Stimulated activated CD4-positive, alpha-beta T cell treated with anti-CD3 and anti-CD28 coated beads, Interleukin-15, amount 100 ng/mL, for 48 hours (primary cell): ENCODE measurements at regions not wholly inside any gene's neighbourhood (a gene's known extent, or its start where the extent isn't known, plus 50 kb on each side); places are given as distances from the start of the nearest gene placed in this dataset.
"Not testable (repeated sequence)": the region's sequence is repeated elsewhere in the genome, so short reads cannot be mapped to it uniquely, and the experiment has no call there.

Source experiments
- DNase-seq, 2 donors: peaks; one replicate each; pipeline ENCODE4 v3.0.0-alpha.2; 2020; ENCODE audit warnings: low read depth in 2 of 2

- DNase-seq, result no peak
Observed at GRCh38 chr20:12201289-12201991, 283.7 kb downstream of the BTBD3 start.

- DNase-seq, result no peak
Observed at GRCh38 chr20:12203399-12203798, 285.7 kb downstream of the BTBD3 start.

- no peak for DNase-seq
Observed at GRCh38 chr20:12203981-12204380, 286.3 kb downstream of the BTBD3 start.

GRCh38 chr20:12207875-12208274, 290.2 kb downstream of the BTBD3 start:
- no peak for DNase-seq

- DNase-seq, result no peak
Observed at GRCh38 chr20:12210591-12210990, 292.9 kb downstream of the BTBD3 start.

- no peak for DNase-seq
Observed at GRCh38 chr20:12211361-12211760, 293.7 kb downstream of the BTBD3 start.

GRCh38 chr20:12217382-12217781, 299.7 kb downstream of the BTBD3 start:
- DNase-seq, result no peak

- DNase-seq, result no peak
Observed at GRCh38 chr20:12219798-12220197, 302.1 kb downstream of the BTBD3 start.

GRCh38 chr20:12223057-12223456, 305.4 kb downstream of the BTBD3 start:
- no peak for DNase-seq

- DNase-seq, result no peak
Observed at GRCh38 chr20:12225898-12226297, 308.2 kb downstream of the BTBD3 start.

GRCh38 chr20:12229891-12230290, 312.2 kb downstream of the BTBD3 start:
- DNase-seq, result no peak

- no peak for DNase-seq
Observed at GRCh38 chr20:12237772-12238171, 320.1 kb downstream of the BTBD3 start.

- DNase-seq, result no peak
Observed at GRCh38 chr20:12241065-12241464, 323.4 kb downstream of the BTBD3 start.

- DNase-seq, result no peak
Observed at GRCh38 chr20:12243327-12243726, 325.6 kb downstream of the BTBD3 start.

GRCh38 chr20:12248481-12248880, 330.8 kb downstream of the BTBD3 start:
- DNase-seq, result no peak

GRCh38 chr20:12250661-12251060, 333.0 kb downstream of the BTBD3 start:
- not testable (repeated sequence) for DNase-seq

GRCh38 chr20:12252793-12253192, 335.1 kb downstream of the BTBD3 start:
- DNase-seq, result no peak

GRCh38 chr20:12255461-12255970, 337.8 kb downstream of the BTBD3 start:
- DNase-seq, result no peak

- DNase-seq, result no peak
Observed at GRCh38 chr20:12256806-12257205, 339.1 kb downstream of the BTBD3 start.

GRCh38 chr20:12262747-12263146, 345.1 kb downstream of the BTBD3 start:
- no peak for DNase-seq

- no peak for DNase-seq
Observed at GRCh38 chr20:12264711-12265110, 347.0 kb downstream of the BTBD3 start.

GRCh38 chr20:12265662-12266061, 348.0 kb downstream of the BTBD3 start:
- DNase-seq, result no peak

GRCh38 chr20:12269579-12269978, 351.9 kb downstream of the BTBD3 start:
- no peak for DNase-seq

GRCh38 chr20:12270863-12271262, 353.2 kb downstream of the BTBD3 start:
- no peak for DNase-seq
